K562 (cell line): ENCODE measurements at regions not wholly inside any gene's neighbourhood (a gene's known extent, or its start where the extent isn't known, plus 50 kb on each side); places are given as distances from the start of the nearest gene placed in this dataset.

Source experiments
- ATAC-seq: fragments of 200-7000 bp; cut with Tn5 transposase; 3 replicates; pipeline ENCODE4 v1.9.1; 2020; ENCODE audit warnings: moderate library complexity
- BruUV-seq: library from RNA; stranded (reverse); fragments of 400-500 nt; replicated peaks from 2 replicates; lab custom pipeline; 2021; lab: Mats Ljungman, UMichigan
- CTCF ChIA-PET: fragments of 300-600 bp; formaldehyde crosslinking; extraction: SDS; loops from one replicate; lab custom pipeline; 2021; ENCODE audit warnings: low intra/inter-chr PET ratio; lab: Yijun Ruan, JAX
- POLR2A ChIA-PET: fragments of 300-600, 350-650 bp; sonication (Branson Sonifier 250); formaldehyde crosslinking; extraction: SDS; loops from one replicate; lab custom pipeline; 2021; ENCODE audit warnings: antibody characterized with exemption, inconsistent platforms; lab: Yijun Ruan, JAX
- DNase-seq, 4 experiments: peaks; one replicate each; pipeline versions ENCODE4 v3.0.0 to v3.0.0-alpha.2; 2011 to 2018; ENCODE audit warnings: low spot score in 3 of 4, mixed read lengths in 3 of 4; ENCODE audit errors: extremely low read depth in 1 of 4
- FAIRE-seq: peaks from 2 replicates; lab custom pipeline; 2011; peaks lifted over from hg19 to GRCh38; lab: Jason Lieb, UNC
- H2AFZ ChIP-seq: 2 replicates; pipeline ENCODE4 v1.6.0; 2011; ENCODE audit warnings: low read depth, low read length, control low read depth, inconsistent platforms
- H3K27ac ChIP-seq: fragments of 200-600 bp; 3 replicates; pipeline ENCODE4 v1.8.0; 2011; ENCODE audit warnings: low read depth, mild to moderate bottlenecking, control low read depth, inconsistent platforms, low read length, moderate library complexity, mixed read lengths; ENCODE audit errors: extremely low read depth
- H3K27me3 ChIP-seq, 2 experiments: fragments of 300-600 bp in 1 of 2; 2 replicates in 1 of 2; 3 replicates in 1 of 2; pipeline versions ENCODE4 v1.6.0 to v1.8.0; 2011; ENCODE audit warnings: inconsistent platforms in 2 of 2, low read length in 2 of 2, mild to moderate bottlenecking in 1 of 2, mixed read lengths in 1 of 2, moderate library complexity in 1 of 2; ENCODE audit not compliant: control insufficient read depth in 2 of 2, insufficient read depth in 2 of 2
- H3K36me3 ChIP-seq: fragments of 300-600 bp; 3 replicates; pipeline ENCODE4 v1.8.0; 2011; ENCODE audit warnings: mild to moderate bottlenecking, low read length, inconsistent platforms; ENCODE audit not compliant: control insufficient read depth, insufficient read depth
- H3K4me1 ChIP-seq, 2 experiments: fragments of 200-600 bp in 1 of 2; replicated peaks in 1 of 2; 2 replicates in 1 of 2; 3 replicates in 1 of 2; pipeline versions ENCODE4 v1.5.1 to v1.8.0; 2011; ENCODE audit warnings: inconsistent platforms in 2 of 2, low read length in 2 of 2, mild to moderate bottlenecking in 1 of 2, mixed read lengths in 1 of 2, moderate library complexity in 1 of 2; ENCODE audit not compliant: control insufficient read depth in 2 of 2, insufficient read depth in 2 of 2
- H3K4me2 ChIP-seq: 2 replicates; pipeline ENCODE4 v1.6.1; 2011; ENCODE audit warnings: low read length, control low read depth, inconsistent platforms, mixed read lengths; ENCODE audit not compliant: insufficient read depth
- H3K4me3 ChIP-seq: fragments of 200-600 bp; sonication (generic), shearing (Covaris generic); 2 replicates; pipeline ENCODE4 v1.5.1; 2016; ENCODE audit warnings: control low read depth, inconsistent platforms
- H3K79me2 ChIP-seq: fragments of 200-600 bp; 3 replicates; pipeline ENCODE4 v1.8.0; 2011; ENCODE audit warnings: low read length, inconsistent platforms; ENCODE audit not compliant: control insufficient read depth, insufficient read depth
- H3K9ac ChIP-seq, 2 experiments: 2 replicates each; pipeline versions ENCODE4 v1.6.0 to v1.6.1; 2011; ENCODE audit warnings: low read depth in 2 of 2, low read length in 2 of 2, control low read depth in 1 of 2, inconsistent platforms in 1 of 2, mild to moderate bottlenecking in 1 of 2, mixed read lengths in 1 of 2; ENCODE audit not compliant: insufficient read depth in 1 of 2
- H3K9me1 ChIP-seq: one replicate; pipeline ENCODE4 v1.6.0; 2011; ENCODE audit warnings: inconsistent platforms, mild to moderate bottlenecking, low read length, moderate library complexity; ENCODE audit not compliant: control insufficient read depth, insufficient read depth
- H3K9me3 ChIP-seq: replicated peaks from 2 replicates; pipeline ENCODE4 v1.5.1; 2011; ENCODE audit warnings: low read depth, low read length, inconsistent platforms; ENCODE audit not compliant: control insufficient read depth, insufficient read depth
- H4K20me1 ChIP-seq: replicated peaks from 2 replicates; pipeline ENCODE4 v1.6.1; 2011; ENCODE audit warnings: low read length, inconsistent platforms, mixed read lengths; ENCODE audit not compliant: control insufficient read depth, insufficient read depth
- BRF1 ChIP-seq: IDR thresholded peaks from 3 replicates; pipeline ENCODE4 v1.6.1; 2011; ENCODE audit warnings: borderline replicate concordance, mild to moderate bottlenecking; ENCODE audit not compliant: insufficient read length; ENCODE audit errors: extremely low read depth
- CEBPB ChIP-seq: fragments of 450-650 bp; IDR thresholded peaks from 2 replicates; pipeline ENCODE4 v1.6.1; 2016; ENCODE audit warnings: missing genetic modification characterization, missing compliant biosample characterization
- ELF4 ChIP-seq: fragments of 450-650 bp; formaldehyde crosslinking; IDR thresholded peaks from 2 replicates; pipeline ENCODE4 v1.4.0; 2022; ENCODE audit warnings: missing genetic modification characterization
- FOXA3 ChIP-seq, 2 experiments: fragments of 450-650 bp in 1 of 2; sonication (generic) in 1 of 2; formaldehyde crosslinking; IDR thresholded peaks in 1 of 2; conservative IDR thresholded peaks in 1 of 2; 2 replicates each; pipeline versions ENCODE4 v1.4.0 to v1.8.0; 2020 to 2022; ENCODE audit warnings: mild to moderate bottlenecking in 2 of 2, missing genetic modification reagents in 1 of 2
- FOXJ2 ChIP-seq: fragments of 200-800 bp; sonication (Bioruptor generic); IDR thresholded peaks from 2 replicates; pipeline ENCODE4 v1.6.1; 2016; ENCODE audit warnings: missing genetic modification characterization, missing compliant biosample characterization
- HMG20A ChIP-seq: fragments of 450-650 bp; formaldehyde crosslinking; conservative IDR thresholded peaks from 2 replicates; pipeline ENCODE4 v1.4.0; 2020; ENCODE audit warnings: mild to moderate bottlenecking, mixed read lengths
- HNRNPH1 ChIP-seq: fragments of 200-400 bp; formaldehyde crosslinking; optimal IDR thresholded peaks from 2 replicates; pipeline ENCODE3; 2017; ENCODE audit warnings: low read depth, mild to moderate bottlenecking, low read length, moderate library complexity
- MCM5 ChIP-seq: fragments of 450-650 bp; IDR thresholded peaks from 2 replicates; pipeline ENCODE4 v1.6.1; 2016; ENCODE audit warnings: low read depth
- PRMT5 ChIP-seq: sonication (generic); formaldehyde crosslinking; IDR thresholded peaks from 2 replicates; pipeline ENCODE4 v1.5.0; 2020; ENCODE audit warnings: missing genetic modification reagents
- RBM39 ChIP-seq: fragments of 200-400 bp; formaldehyde crosslinking; optimal IDR thresholded peaks from 2 replicates; pipeline ENCODE3; 2018; ENCODE audit warnings: low read depth, low read length
- SAP30 ChIP-seq: fragments of 200-600 bp; sonication (generic); IDR thresholded peaks from 2 replicates; pipeline ENCODE4 v1.6.1; 2012; ENCODE audit warnings: borderline replicate concordance, low read depth, mild to moderate bottlenecking, moderate library complexity, low read length, control low read depth, inconsistent platforms; ENCODE audit not compliant: insufficient read depth, poor library complexity, severe bottlenecking
- TEAD1 ChIP-seq, 2 experiments: fragments of 450-650 bp in 1 of 2; sonication (generic) in 1 of 2; formaldehyde crosslinking; IDR thresholded peaks; 2 replicates each; pipeline versions ENCODE4 v1.4.0 to v1.8.0; 2020 to 2022; ENCODE audit warnings: mild to moderate bottlenecking in 2 of 2, missing genetic modification reagents in 1 of 2
- ZNF507 ChIP-seq: conservative IDR thresholded peaks from 2 replicates; pipeline ENCODE4 v1.6.1; 2017; ENCODE audit warnings: missing genetic modification characterization, missing compliant biosample characterization
- WGBS: fragments of 100-300 bp; shearing (Covaris generic); methylation state at CpG from one replicate; pipeline ENCODE4 v1.1.6; 2016; ENCODE audit warnings: low coverage, mixed read lengths; ENCODE audit not compliant: insufficient coverage; ENCODE audit errors: missing lambda C conversion rate; 5-methylcytosine and 5-hydroxymethylcytosine counted together
- in situ Hi-C: fragments of 300-500 bp; cut with MboI; formaldehyde crosslinking; loops from 4 replicates; pipeline ENCODE4 v1.15.0; 2018; ENCODE audit warnings: inconsistent platforms, mixed read lengths
- intact Hi-C: fragments of 100-400 bp; cut with micrococcal nuclease; formaldehyde crosslinking; loops from 2 replicates; pipeline ENCODE4 v1.14.2; 2022
- TF ChIP-seq, protein P1 (sequence below): fragments of 450-650 bp; IDR thresholded peaks from 2 replicates; pipeline ENCODE4 v1.6.1; 2016; ENCODE audit warnings: missing biosample characterization, missing genetic modification characterization
- TF ChIP-seq, protein P2 (sequence below): fragments of 450-650 bp; IDR thresholded peaks from 2 replicates; pipeline ENCODE4 v1.7.0; 2016; ENCODE audit warnings: borderline replicate concordance
- TF ChIP-seq, protein P3 (sequence below): sonication (generic); formaldehyde crosslinking; IDR thresholded peaks from 2 replicates; pipeline ENCODE4 v1.8.1; 2023; ENCODE audit warnings: mild to moderate bottlenecking, missing genetic modification reagents

DNA sequence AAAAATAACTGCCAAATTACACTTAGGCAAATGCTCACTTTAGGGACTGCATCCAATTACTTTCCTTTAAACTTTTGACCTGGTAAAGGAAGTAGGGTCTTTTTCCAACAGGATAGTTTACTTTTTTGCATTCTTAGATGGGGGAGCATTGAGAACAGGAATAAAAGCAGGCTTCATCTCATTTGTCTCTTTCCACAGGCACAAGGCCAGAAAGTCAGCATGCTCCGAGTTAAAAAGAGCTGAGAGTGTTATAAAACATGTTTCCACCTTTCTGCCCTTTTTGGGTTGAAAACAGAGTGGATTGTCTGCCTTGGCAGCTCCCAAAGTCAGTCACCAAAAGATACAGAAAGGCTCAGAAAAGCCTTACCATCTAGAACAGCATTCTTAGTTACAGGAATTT is 404.9 kb upstream of the ALCAM start:
- no peak for DNase-seq
- H3K9ac ChIP-seq = no peak overlapping the region
- intact Hi-C loops (no loop called here), in situ Hi-C loops (no loop called here)
- H3K27ac ChIP-seq = no peak overlapping the region
- H3K79me2 ChIP-seq = no peaks in the 10 kb centered on the region
- no peak for ATAC-seq
- no peaks in the 10 kb centered on the region for H3K9me3 ChIP-seq
- POLR2A ChIA-PET = no interaction called here
- TF ChIP-seq FOXA3 (CRISPR knock-in tag; conservative IDR thresholded peaks at IDR 0.05 in 1 of 2, IDR thresholded peaks at IDR 0.05 in 1 of 2) (no peak), PRMT5 (CRISPR knock-in tag) (no peak), RBM39 (no peak), HNRNPH1 (no peak), HMG20A (no peak), BRF1 (no peak), ZNF507 (tag) (no peak), MCM5 (no peak), SAP30 (no peak), TEAD1 (CRISPR knock-in tag; IDR thresholded peaks at IDR 0.05) (no peak), FOXJ2 (tag) (no peak), ELF4 (CRISPR knock-in tag) (no peak), CEBPB (no peak)
- TF ChIP-seq, protein P1, sequence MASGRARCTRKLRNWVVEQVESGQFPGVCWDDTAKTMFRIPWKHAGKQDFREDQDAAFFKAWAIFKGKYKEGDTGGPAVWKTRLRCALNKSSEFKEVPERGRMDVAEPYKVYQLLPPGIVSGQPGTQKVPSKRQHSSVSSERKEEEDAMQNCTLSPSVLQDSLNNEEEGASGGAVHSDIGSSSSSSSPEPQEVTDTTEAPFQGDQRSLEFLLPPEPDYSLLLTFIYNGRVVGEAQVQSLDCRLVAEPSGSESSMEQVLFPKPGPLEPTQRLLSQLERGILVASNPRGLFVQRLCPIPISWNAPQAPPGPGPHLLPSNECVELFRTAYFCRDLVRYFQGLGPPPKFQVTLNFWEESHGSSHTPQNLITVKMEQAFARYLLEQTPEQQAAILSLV (tag) = no peak
- TF ChIP-seq, protein P2, sequence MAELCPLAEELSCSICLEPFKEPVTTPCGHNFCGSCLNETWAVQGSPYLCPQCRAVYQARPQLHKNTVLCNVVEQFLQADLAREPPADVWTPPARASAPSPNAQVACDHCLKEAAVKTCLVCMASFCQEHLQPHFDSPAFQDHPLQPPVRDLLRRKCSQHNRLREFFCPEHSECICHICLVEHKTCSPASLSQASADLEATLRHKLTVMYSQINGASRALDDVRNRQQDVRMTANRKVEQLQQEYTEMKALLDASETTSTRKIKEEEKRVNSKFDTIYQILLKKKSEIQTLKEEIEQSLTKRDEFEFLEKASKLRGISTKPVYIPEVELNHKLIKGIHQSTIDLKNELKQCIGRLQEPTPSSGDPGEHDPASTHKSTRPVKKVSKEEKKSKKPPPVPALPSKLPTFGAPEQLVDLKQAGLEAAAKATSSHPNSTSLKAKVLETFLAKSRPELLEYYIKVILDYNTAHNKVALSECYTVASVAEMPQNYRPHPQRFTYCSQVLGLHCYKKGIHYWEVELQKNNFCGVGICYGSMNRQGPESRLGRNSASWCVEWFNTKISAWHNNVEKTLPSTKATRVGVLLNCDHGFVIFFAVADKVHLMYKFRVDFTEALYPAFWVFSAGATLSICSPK = no peak
- TF ChIP-seq, protein P3, sequence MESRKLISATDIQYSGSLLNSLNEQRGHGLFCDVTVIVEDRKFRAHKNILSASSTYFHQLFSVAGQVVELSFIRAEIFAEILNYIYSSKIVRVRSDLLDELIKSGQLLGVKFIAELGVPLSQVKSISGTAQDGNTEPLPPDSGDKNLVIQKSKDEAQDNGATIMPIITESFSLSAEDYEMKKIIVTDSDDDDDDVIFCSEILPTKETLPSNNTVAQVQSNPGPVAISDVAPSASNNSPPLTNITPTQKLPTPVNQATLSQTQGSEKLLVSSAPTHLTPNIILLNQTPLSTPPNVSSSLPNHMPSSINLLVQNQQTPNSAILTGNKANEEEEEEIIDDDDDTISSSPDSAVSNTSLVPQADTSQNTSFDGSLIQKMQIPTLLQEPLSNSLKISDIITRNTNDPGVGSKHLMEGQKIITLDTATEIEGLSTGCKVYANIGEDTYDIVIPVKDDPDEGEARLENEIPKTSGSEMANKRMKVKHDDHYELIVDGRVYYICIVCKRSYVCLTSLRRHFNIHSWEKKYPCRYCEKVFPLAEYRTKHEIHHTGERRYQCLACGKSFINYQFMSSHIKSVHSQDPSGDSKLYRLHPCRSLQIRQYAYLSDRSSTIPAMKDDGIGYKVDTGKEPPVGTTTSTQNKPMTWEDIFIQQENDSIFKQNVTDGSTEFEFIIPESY = no peak
- TF ChIP-seq, all 486 proteins: peak for 0
- FAIRE-seq = no peak
- BruUV-seq = no TSS peak
- H3K4me1 ChIP-seq = no peaks in the 10 kb centered on the region
- H3K36me3 ChIP-seq = no peaks in the 10 kb centered on the region
- H3K9me1 ChIP-seq = no peaks in the 10 kb centered on the region
- H4K20me1 ChIP-seq = no peaks in the 10 kb centered on the region
- 0% methylated on average over 1 of the region's 1 CpG for WGBS
- H3K4me2 ChIP-seq = no peak overlapping the region
- no peak overlapping the region for H3K4me3 ChIP-seq
- no peak overlapping the region for H2AFZ ChIP-seq
- H3K27me3 ChIP-seq = no peaks in the 10 kb centered on the region
- CTCF ChIA-PET = no interaction called here
